Adrenal gland (tissue), 9 donors: ENCODE measurements at regions not wholly inside any gene's neighbourhood (a gene's known extent, or its start where the extent isn't known, plus 50 kb on each side); places are given as distances from the start of the nearest gene placed in this dataset.
A peak's percentile ranks its signal among the peaks of the same experiment; 100 is the strongest.
"Not testable (repeated sequence)": the region's sequence is repeated elsewhere in the genome, so short reads cannot be mapped to it uniquely, and the experiment has no call there.

Source experiments
- DNase-seq, 7 donors: peaks; one replicate each; pipeline ENCODE4 v3.0.0-alpha.2; 2019 to 2020
- H3K27ac ChIP-seq, 5 donors: fragments of 200-600 bp; sonication (generic) in 4 of 5; 1 replicate in 3 of 5; 2 replicates in 2 of 5; pipeline versions ENCODE4 v1.5.1 to v1.8.0; 2016 to 2020; ENCODE audit warnings: mild to moderate bottlenecking in 1 of 5
- H3K27me3 ChIP-seq: fragments of 200-600 bp; 2 replicates; pipeline ENCODE4 v1.8.0; 2021
- H3K36me3 ChIP-seq, 2 donors: fragments of 200-600 bp; replicated peaks in 1 of 2; 1 replicate in 1 of 2; 2 replicates in 1 of 2; pipeline versions ENCODE4 v1.5.1 to v1.8.0; 2018 to 2022
- H3K4me1 ChIP-seq, 2 donors: fragments of 200-600 bp; replicated peaks in 1 of 2; 1 replicate in 1 of 2; 2 replicates in 1 of 2; pipeline versions ENCODE4 v1.5.1 to v1.8.0; 2018 to 2021
- H3K4me3 ChIP-seq, 4 donors: fragments of 200-600 bp; sonication (generic) in 3 of 4; one replicate each; pipeline ENCODE4 v1.5.1; 2016 to 2018
- H3K9me3 ChIP-seq, 3 donors: fragments of 200-600 bp; sonication (generic) in 1 of 3; replicated peaks in 1 of 3; 1 replicate in 2 of 3; 2 replicates in 1 of 3; pipeline versions ENCODE4 v1.5.1 to v1.8.0; 2016 to 2021
- CTCF ChIP-seq, 6 experiments: fragments of 450-650 bp in 4 of 6; fragments of 200-600 bp in 2 of 6; sonication (generic) in 1 of 6; IDR thresholded peaks; 1 replicate in 5 of 6; 2 replicates in 1 of 6; pipeline versions ENCODE4 v1.5.1 to v1.8.0; 2016 to 2021; ENCODE audit warnings: antibody characterized with exemption in 6 of 6, mild to moderate bottlenecking in 2 of 6, moderate library complexity in 1 of 6
- POLR2A ChIP-seq, 2 donors: fragments of 450-650 bp; IDR thresholded peaks; one replicate each; pipeline ENCODE4 v1.6.1; 2017; ENCODE audit warnings: antibody characterized with exemption in 2 of 2, mild to moderate bottlenecking in 2 of 2, moderate library complexity in 1 of 2
- WGBS, 4 donors: extraction: QIAGEN DNeasy Blood & Tissue Kit in 2 of 4; methylation state at CpG; one replicate each; pipeline versions ENCODE4 v1.1.5 to v1.1.7; 2013 to 2017; 5-methylcytosine and 5-hydroxymethylcytosine counted together
- intact Hi-C, 2 donors: fragments of 100-400 bp; cut with DNase I; formaldehyde crosslinking; loops; one replicate each; pipeline versions ENCODE4 v1.14.1 to v1.15.0; 2022 to 2023
- donor health status: healthy with polysubstance abuse.
- donor health status: Bipolar disorder and iron deficiency.
- donor health status: DM: yes; HTN: yes; CAD: no.
- donor health status: DM: no; HTN: no; CAD: no.
- donor health status: DM: no; HTN: no; CAD: no.

- Histone ChIP-seq H3K9me3 (no peaks in the 10 kb centered on the region), H3K4me3 (peak overlapping the region in 2 of 4 donors; percentile 45 to 85), H3K36me3 (no peaks in the 10 kb centered on the region), H3K27me3 (peaks cover 4% of the 10 kb centered on the region), H3K27ac (peak overlapping the region in 2 of 5 donors; percentile 57 to 82), H3K4me1 (no peaks in the 10 kb centered on the region)
- WGBS, 4 donors: 2 to 5% (median 4%) methylated on average over 15 to 68 of the region's 68 CpGs
- TF ChIP-seq CTCF (IDR thresholded peaks at IDR 0.05) (peak in 2 of 6 experiments; percentile 10 to 13), POLR2A (IDR thresholded peaks at IDR 0.05) (no peak)
- peak in 6 of 7 donors; percentile 12 to 60 (median 29) for DNase-seq
- intact Hi-C loops: no loop called here
Measured at GRCh38 chr12:67069451-67070306, 199.5 kb upstream of the CAND1 start.

DNA sequence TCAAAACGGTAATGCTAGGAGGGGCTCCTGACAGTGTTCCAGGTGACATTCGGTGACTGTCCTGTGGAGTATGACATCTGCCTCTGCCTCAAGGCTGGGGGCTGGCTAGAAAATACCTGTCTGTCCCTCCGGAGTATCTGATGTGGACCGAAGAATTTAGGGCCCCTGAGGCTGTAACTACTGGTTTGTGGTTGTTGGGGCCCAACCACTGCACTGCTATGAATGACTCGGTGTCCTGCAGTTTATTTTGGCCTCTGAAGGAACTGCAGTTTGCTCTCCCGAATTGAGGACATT lies 198.9 kb upstream of the CAND1 start:
- H3K4me3 ChIP-seq: no peak overlapping the region
- DNase-seq: no peak
- intact Hi-C loops: no loop called here
- WGBS, 4 donors: 63 to 75% (median 67%) methylated on average over 5 to 6 of the region's 6 CpGs
- TF ChIP-seq POLR2A (IDR thresholded peaks at IDR 0.05): no peak
- no peak for TF ChIP-seq CTCF (IDR thresholded peaks at IDR 0.05)
- no peaks in the 10 kb centered on the region for H3K36me3 ChIP-seq
- peaks cover 2% of the 10 kb centered on the region for H3K27me3 ChIP-seq
- peak overlapping the region in 1 of 5 donors; percentile 40 for H3K27ac ChIP-seq
- no peaks in the 10 kb centered on the region for H3K4me1 ChIP-seq
- H3K9me3 ChIP-seq: no peaks in the 10 kb centered on the region

GRCh38 chr12:67070604-67071003 lies 198.6 kb upstream of the CAND1 start:
- 75 to 83% (median 79%) methylated on average over 4 of the region's 4 CpGs for WGBS, 4 donors
- intact Hi-C loops: no loop called here
- Histone ChIP-seq H3K27me3 (no peaks in the 10 kb centered on the region), H3K4me1 (no peaks in the 10 kb centered on the region), H3K9me3 (no peaks in the 10 kb centered on the region), H3K4me3 (no peak overlapping the region), H3K36me3 (no peaks in the 10 kb centered on the region), H3K27ac (peak overlapping the region in 1 of 5 donors; percentile 40)
- TF ChIP-seq CTCF (IDR thresholded peaks at IDR 0.05) (no peak), POLR2A (IDR thresholded peaks at IDR 0.05) (no peak)
- peak in 1 of 7 donors; percentile 57 for DNase-seq

- DNase-seq, H3K27me3 ChIP-seq, H3K4me1 ChIP-seq, H3K36me3 ChIP-seq, H3K27ac ChIP-seq, H3K9me3 ChIP-seq, H3K4me3 ChIP-seq, intact Hi-C loops: not testable (repeated sequence)
- WGBS, 4 donors: 77 to 90% (median 83%) methylated on average over 4 of the region's 4 CpGs
Measured at GRCh38 chr12:67072281-67072680, 196.9 kb upstream of the CAND1 start.

GRCh38 chr12:67073336-67073735 lies 195.8 kb upstream of the CAND1 start:
- Histone ChIP-seq H3K27ac (no peak overlapping the region), H3K27me3 (no peaks in the 10 kb centered on the region), H3K4me3 (no peak overlapping the region), H3K9me3 (no peaks in the 10 kb centered on the region), H3K36me3 (no peaks in the 10 kb centered on the region), H3K4me1 (no peaks in the 10 kb centered on the region)
- 43 to 59% (median 54%) methylated on average over 1 of the region's 1 CpG for WGBS, 4 donors
- intact Hi-C loops: no loop called here
- TF ChIP-seq CTCF (IDR thresholded peaks at IDR 0.05) (no peak), POLR2A (IDR thresholded peaks at IDR 0.05) (no peak)
- DNase-seq: no peak
